ENCODE measurements at regions not wholly inside any gene's neighbourhood (a gene's known extent, or its start where the extent isn't known, plus 50 kb on each side); places are given as distances from the start of the nearest gene placed in this dataset.

GRCh38 chr13:47407808-47408207 is 511.0 kb upstream of the HTR2A start:
- FAIRE-seq = no peak
- Histone ChIP-seq H3K36me3 (ENCODE audit: control insufficient read depth, insufficient read depth, low read length) (no peaks in the 10 kb centered on the region), H3K4me3 (ENCODE audit: low read depth, low read length) (no peak overlapping the region), H3K27me3 (ENCODE audit: control insufficient read depth, insufficient read depth, low read length) (no peaks in the 10 kb centered on the region)
- TF ChIP-seq CTCF (IDR thresholded peaks at IDR 0.05; ENCODE audit: insufficient read depth, low read length, severe bottlenecking) = no peak
- DNase-seq (ENCODE audit: low read depth) = no peak

GRCh38 chr13:47399599-47399998 is 502.7 kb upstream of the HTR2A start:
- TF ChIP-seq CTCF (IDR thresholded peaks at IDR 0.05; ENCODE audit: insufficient read depth, low read length, severe bottlenecking) = no peak
- Histone ChIP-seq H3K27me3 (ENCODE audit: control insufficient read depth, insufficient read depth, low read length) (no peaks in the 10 kb centered on the region), H3K36me3 (ENCODE audit: control insufficient read depth, insufficient read depth, low read length) (no peaks in the 10 kb centered on the region), H3K4me3 (ENCODE audit: low read depth, low read length) (no peak overlapping the region)
- no peak for FAIRE-seq
- DNase-seq (ENCODE audit: low read depth) = no peak

- Histone ChIP-seq H3K27me3 (ENCODE audit: control insufficient read depth, insufficient read depth, low read length) (no peaks in the 10 kb centered on the region), H3K4me3 (ENCODE audit: low read depth, low read length) (no peak overlapping the region), H3K36me3 (ENCODE audit: control insufficient read depth, insufficient read depth, low read length) (no peaks in the 10 kb centered on the region)
- TF ChIP-seq CTCF (IDR thresholded peaks at IDR 0.05; ENCODE audit: insufficient read depth, low read length, severe bottlenecking) = no peak
- DNase-seq (ENCODE audit: low read depth) (peak; percentile 44), FAIRE-seq (no peak)
Measured at GRCh38 chr13:47397739-47398138, 500.9 kb upstream of the HTR2A start.

- no peak for TF ChIP-seq CTCF (IDR thresholded peaks at IDR 0.05; ENCODE audit: insufficient read depth, low read length, severe bottlenecking)
- H3K36me3 ChIP-seq (ENCODE audit: control insufficient read depth, insufficient read depth, low read length) = no peaks in the 10 kb centered on the region
- no peak for DNase-seq (ENCODE audit: low read depth)
- FAIRE-seq = no peak
- no peak overlapping the region for H3K4me3 ChIP-seq (ENCODE audit: low read depth, low read length)
- H3K27me3 ChIP-seq (ENCODE audit: control insufficient read depth, insufficient read depth, low read length) = no peaks in the 10 kb centered on the region
Measured at GRCh38 chr13:47396915-47397314, 500.1 kb upstream of the HTR2A start.

GRCh38 chr13:47374741-47375140 is 477.9 kb upstream of the HTR2A start:
- no peak for DNase-seq (ENCODE audit: low read depth)
- Histone ChIP-seq H3K36me3 (ENCODE audit: control insufficient read depth, insufficient read depth, low read length) (no peaks in the 10 kb centered on the region), H3K27me3 (ENCODE audit: control insufficient read depth, insufficient read depth, low read length) (no peaks in the 10 kb centered on the region), H3K4me3 (ENCODE audit: low read depth, low read length) (no peak overlapping the region)
- no peak for TF ChIP-seq CTCF (IDR thresholded peaks at IDR 0.05; ENCODE audit: insufficient read depth, low read length, severe bottlenecking)
- FAIRE-seq = no peak

- H3K36me3 ChIP-seq (ENCODE audit: control insufficient read depth, insufficient read depth, low read length) = no peaks in the 10 kb centered on the region
- H3K27me3 ChIP-seq (ENCODE audit: control insufficient read depth, insufficient read depth, low read length) = no peaks in the 10 kb centered on the region
- no peak for FAIRE-seq
- DNase-seq (ENCODE audit: low read depth) = no peak
- no peak for TF ChIP-seq CTCF (IDR thresholded peaks at IDR 0.05; ENCODE audit: insufficient read depth, low read length, severe bottlenecking)
- no peak overlapping the region for H3K4me3 ChIP-seq (ENCODE audit: low read depth, low read length)
Measured at GRCh38 chr13:47372751-47373150, 475.9 kb upstream of the HTR2A start.
